Glutamatergic neuron (in vitro differentiated cells): ENCODE measurements at regions not wholly inside any gene's neighbourhood (a gene's known extent, or its start where the extent isn't known, plus 50 kb on each side); places are given as distances from the start of the nearest gene placed in this dataset.

Source experiments
- DNase-seq: peaks from one replicate; pipeline ENCODE4 v3.0.0; 2022
- H3K27ac Mint-ChIP-seq: one replicate; pipeline ENCODE4 v1.8.0; 2020; ENCODE audit warnings: mild to moderate bottlenecking, mixed read lengths, inconsistent platforms; ENCODE audit not compliant: unreplicated experiment
- H3K27me3 Mint-ChIP-seq: one replicate; pipeline ENCODE4 v1.8.0; 2020; ENCODE audit warnings: mild to moderate bottlenecking, moderate library complexity, mixed read lengths, inconsistent platforms; ENCODE audit not compliant: unreplicated experiment
- H3K36me3 Mint-ChIP-seq: one replicate; pipeline ENCODE4 v1.8.0; 2020; ENCODE audit warnings: mild to moderate bottlenecking, mixed read lengths, inconsistent platforms; ENCODE audit not compliant: unreplicated experiment
- H3K4me1 Mint-ChIP-seq: one replicate; pipeline ENCODE4 v1.8.0; 2020; ENCODE audit warnings: mild to moderate bottlenecking, low read depth, mixed read lengths, inconsistent platforms; ENCODE audit not compliant: unreplicated experiment
- H3K4me3 Mint-ChIP-seq: one replicate; pipeline ENCODE4 v1.8.0; 2020; ENCODE audit warnings: mild to moderate bottlenecking, mixed read lengths, inconsistent platforms; ENCODE audit not compliant: unreplicated experiment
- H3K9me3 Mint-ChIP-seq: one replicate; pipeline ENCODE4 v1.8.0; 2020; ENCODE audit warnings: mild to moderate bottlenecking, moderate library complexity, mixed read lengths, inconsistent platforms; ENCODE audit not compliant: unreplicated experiment
- TF ChIP-seq, protein P1 (sequence below): fragments of 200-600 bp; sonication (generic); IDR thresholded peaks from one replicate; pipeline ENCODE4 v1.5.0; 2021; ENCODE audit not compliant: partially characterized antibody, unreplicated experiment

DNA sequence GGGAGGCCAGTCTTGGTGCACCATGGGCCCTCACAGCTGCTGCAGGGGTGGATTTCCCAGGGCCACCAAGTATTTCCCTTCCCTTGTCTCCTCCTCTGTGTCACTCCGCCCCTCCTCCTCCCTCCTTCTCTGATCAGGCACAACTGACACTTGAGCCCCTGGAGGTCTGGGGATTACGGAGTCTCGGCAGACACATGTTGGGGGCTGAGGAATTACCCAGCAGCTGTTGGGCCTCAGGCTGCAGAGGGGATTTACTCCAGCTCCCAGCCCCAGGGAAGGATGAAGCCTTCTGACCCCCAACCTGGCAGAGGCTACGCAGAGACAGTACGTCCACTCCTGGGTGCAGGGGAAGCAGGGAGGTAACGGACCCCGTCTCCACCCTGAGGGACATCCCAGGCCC, 420.5 kb upstream of the SULF2 start:
- H3K36me3 Mint-ChIP-seq: peaks cover 6% of the 10 kb centered on the region
- DNase-seq: no peak
- TF ChIP-seq, protein P1, sequence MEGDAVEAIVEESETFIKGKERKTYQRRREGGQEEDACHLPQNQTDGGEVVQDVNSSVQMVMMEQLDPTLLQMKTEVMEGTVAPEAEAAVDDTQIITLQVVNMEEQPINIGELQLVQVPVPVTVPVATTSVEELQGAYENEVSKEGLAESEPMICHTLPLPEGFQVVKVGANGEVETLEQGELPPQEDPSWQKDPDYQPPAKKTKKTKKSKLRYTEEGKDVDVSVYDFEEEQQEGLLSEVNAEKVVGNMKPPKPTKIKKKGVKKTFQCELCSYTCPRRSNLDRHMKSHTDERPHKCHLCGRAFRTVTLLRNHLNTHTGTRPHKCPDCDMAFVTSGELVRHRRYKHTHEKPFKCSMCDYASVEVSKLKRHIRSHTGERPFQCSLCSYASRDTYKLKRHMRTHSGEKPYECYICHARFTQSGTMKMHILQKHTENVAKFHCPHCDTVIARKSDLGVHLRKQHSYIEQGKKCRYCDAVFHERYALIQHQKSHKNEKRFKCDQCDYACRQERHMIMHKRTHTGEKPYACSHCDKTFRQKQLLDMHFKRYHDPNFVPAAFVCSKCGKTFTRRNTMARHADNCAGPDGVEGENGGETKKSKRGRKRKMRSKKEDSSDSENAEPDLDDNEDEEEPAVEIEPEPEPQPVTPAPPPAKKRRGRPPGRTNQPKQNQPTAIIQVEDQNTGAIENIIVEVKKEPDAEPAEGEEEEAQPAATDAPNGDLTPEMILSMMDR: no peak
- H3K4me1 Mint-ChIP-seq: peaks cover 55% of the 10 kb centered on the region
- H3K4me3 Mint-ChIP-seq: no peak overlapping the region
- H3K9me3 Mint-ChIP-seq: peaks cover 23% of the 10 kb centered on the region
- no peak overlapping the region for H3K27ac Mint-ChIP-seq
- H3K27me3 Mint-ChIP-seq: peaks cover 22% of the 10 kb centered on the region

DNA sequence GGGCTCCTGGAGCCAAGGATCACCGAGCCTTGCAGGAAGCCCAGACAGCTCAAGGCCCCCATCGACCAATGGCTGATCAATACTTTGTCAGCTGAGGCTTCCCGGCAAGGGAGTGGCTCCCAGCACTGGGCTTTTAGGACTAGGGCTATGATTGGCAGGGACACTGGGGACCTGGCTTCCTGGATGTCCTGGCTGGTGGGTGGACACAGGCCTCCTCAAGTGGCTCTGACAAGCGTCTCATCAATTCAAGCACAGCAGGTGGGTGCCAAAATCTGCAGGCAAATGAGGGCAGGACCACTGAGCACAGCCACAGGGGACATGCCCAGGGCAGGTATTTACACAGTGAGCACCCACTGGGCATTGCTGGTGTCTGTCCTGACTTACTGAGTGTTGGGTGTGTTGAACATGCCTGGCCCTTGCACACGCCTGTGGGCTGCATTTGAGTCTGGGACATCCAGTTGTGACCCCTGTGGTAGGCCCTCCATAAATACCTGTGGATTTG, 420.1 kb upstream of the SULF2 start:
- Mint-ChIP-seq H3K36me3 (peaks cover 6% of the 10 kb centered on the region), H3K4me1 (peaks cover 53% of the 10 kb centered on the region), H3K4me3 (no peak overlapping the region), H3K27ac (no peak overlapping the region), H3K9me3 (peaks cover 23% of the 10 kb centered on the region), H3K27me3 (peaks cover 20% of the 10 kb centered on the region)
- DNase-seq: peak; percentile 31
- TF ChIP-seq, protein P1: no peak

DNA sequence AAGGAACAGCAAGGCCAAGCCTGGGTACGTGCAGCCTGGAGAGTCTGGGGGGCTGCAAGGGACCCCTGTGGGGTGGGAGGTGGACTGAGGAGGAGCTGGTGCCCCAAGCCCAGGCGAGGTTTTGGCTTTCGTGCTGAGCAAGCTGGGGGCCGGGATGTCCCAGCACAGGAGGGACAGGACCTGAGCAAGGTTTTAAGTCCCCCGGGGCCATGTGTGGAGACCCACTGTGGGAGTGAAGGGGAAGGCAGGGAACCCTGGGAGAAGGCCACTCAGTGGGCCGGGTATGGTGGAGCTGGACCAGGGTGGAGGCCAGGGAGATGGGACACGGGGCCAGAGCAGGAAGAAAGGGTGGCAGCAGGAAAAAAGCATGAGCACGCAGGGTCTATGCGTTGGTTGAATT, 419.2 kb upstream of the SULF2 start:
- H3K36me3 Mint-ChIP-seq: peaks cover 6% of the 10 kb centered on the region
- TF ChIP-seq, protein P1: no peak
- no peak overlapping the region for H3K4me3 Mint-ChIP-seq

DNA sequence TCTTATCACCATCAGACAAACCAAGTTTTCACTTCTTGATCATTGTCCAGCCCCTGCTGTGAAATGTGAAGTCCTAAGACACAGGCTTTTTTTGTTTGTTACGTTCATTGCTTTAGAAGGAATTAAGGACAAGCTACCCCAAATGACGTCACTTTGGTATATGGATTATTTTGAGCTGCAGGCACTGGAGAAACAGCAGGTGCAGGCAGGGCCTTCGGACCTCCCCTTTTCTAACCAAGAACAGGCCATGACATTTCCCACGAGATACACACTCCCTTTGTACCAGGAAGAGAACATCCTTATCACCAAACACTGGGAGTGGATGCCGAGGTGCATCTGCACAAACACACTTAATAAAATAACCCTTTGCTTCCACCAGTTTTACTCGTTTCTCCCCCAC, 418.0 kb upstream of the SULF2 start:
- H3K36me3 Mint-ChIP-seq: peaks cover 6% of the 10 kb centered on the region
- H3K27me3 Mint-ChIP-seq: peaks cover 19% of the 10 kb centered on the region
- H3K4me3 Mint-ChIP-seq: peak overlapping the region; percentile 7
- H3K4me1 Mint-ChIP-seq: peaks cover 51% of the 10 kb centered on the region
- H3K9me3 Mint-ChIP-seq: peaks cover 22% of the 10 kb centered on the region
- TF ChIP-seq, protein P1: no peak
- DNase-seq: no peak
- H3K27ac Mint-ChIP-seq: peak overlapping the region; percentile 16

More for the DNA sequence above, 419.2 kb upstream of the SULF2 start:
- Mint-ChIP-seq H3K9me3 (peaks cover 25% of the 10 kb centered on the region), H3K4me1 (peaks cover 57% of the 10 kb centered on the region), H3K27ac (no peak overlapping the region), H3K27me3 (peaks cover 20% of the 10 kb centered on the region)
- no peak for DNase-seq

DNA sequence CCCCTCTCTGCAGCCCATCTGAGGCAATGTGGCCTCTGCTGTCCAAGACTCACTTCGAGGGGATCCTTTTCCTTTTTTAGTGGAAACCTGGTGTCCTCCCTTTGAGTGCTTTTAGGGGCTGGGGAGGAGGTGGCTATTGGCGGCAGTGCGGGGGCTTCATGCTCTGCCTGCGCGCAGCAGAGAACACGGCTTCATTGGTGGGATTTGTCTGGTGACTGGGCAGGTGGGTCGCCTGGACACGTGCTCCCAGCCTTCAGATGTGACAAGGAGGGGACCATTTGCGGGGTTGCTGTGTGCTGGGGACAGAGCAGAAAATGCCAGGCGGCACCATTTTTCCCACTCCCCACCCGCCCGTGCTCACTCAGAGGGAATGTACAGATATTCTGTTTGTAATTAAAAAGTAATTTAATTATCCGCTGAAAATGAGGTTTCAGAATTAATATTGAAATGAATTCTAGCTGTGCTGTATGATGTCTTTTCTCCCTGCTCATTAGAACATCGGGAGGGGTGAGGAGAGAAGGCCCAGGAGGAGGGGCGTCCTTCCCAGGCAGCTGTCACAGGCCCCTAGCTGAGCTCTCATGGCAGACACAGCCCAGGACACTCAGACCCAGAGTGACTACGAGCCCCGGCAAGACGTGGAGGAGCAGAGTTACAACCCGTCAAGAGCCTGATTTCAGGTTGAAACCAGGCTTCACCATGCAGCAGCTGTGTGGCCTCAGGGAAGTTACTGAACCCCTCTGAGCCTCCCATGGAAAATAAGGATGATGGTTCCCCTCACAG, 417.2 kb upstream of the SULF2 start:
- peak overlapping the region; percentile 64 for H3K27ac Mint-ChIP-seq
- H3K27me3 Mint-ChIP-seq: peaks cover 19% of the 10 kb centered on the region
- no peak for DNase-seq
- TF ChIP-seq, protein P1: no peak
- peaks cover 46% of the 10 kb centered on the region for H3K4me1 Mint-ChIP-seq
- peaks cover 22% of the 10 kb centered on the region for H3K9me3 Mint-ChIP-seq
- peaks cover 6% of the 10 kb centered on the region for H3K36me3 Mint-ChIP-seq
- no peak overlapping the region for H3K4me3 Mint-ChIP-seq
